Panc1 (cell line): ENCODE measurements at regions not wholly inside any gene's neighbourhood (a gene's known extent, or its start where the extent isn't known, plus 50 kb on each side); places are given as distances from the start of the nearest gene placed in this dataset.

ENCODE experiments used
- POLR2AphosphoS5 ChIP-seq: IDR thresholded peaks from 2 replicates; pipeline ENCODE4 v1.6.1; 2012; ENCODE audit warnings: mild to moderate bottlenecking, low read depth, low read length, moderate library complexity
- TCF7L2 ChIP-seq: IDR thresholded peaks from 2 replicates; pipeline ENCODE4 v1.6.1; 2011; ENCODE audit warnings: mild to moderate bottlenecking, low read depth, low read length, inconsistent platforms
- TF ChIP-seq, protein P1 (sequence below): fragments of 450-650 bp; IDR thresholded peaks from 2 replicates; pipeline ENCODE4 v1.5.1; 2017; ENCODE audit warnings: mild to moderate bottlenecking
- TF ChIP-seq, protein P2 (sequence below), 2 experiments: IDR thresholded peaks; 2 replicates each; pipeline ENCODE4 v1.6.1; 2011 to 2012; ENCODE audit warnings: low read depth in 2 of 2, control low read depth in 1 of 2, low read length in 1 of 2, mild to moderate bottlenecking in 1 of 2, moderate library complexity in 1 of 2; ENCODE audit not compliant: insufficient read depth in 1 of 2

DNA sequence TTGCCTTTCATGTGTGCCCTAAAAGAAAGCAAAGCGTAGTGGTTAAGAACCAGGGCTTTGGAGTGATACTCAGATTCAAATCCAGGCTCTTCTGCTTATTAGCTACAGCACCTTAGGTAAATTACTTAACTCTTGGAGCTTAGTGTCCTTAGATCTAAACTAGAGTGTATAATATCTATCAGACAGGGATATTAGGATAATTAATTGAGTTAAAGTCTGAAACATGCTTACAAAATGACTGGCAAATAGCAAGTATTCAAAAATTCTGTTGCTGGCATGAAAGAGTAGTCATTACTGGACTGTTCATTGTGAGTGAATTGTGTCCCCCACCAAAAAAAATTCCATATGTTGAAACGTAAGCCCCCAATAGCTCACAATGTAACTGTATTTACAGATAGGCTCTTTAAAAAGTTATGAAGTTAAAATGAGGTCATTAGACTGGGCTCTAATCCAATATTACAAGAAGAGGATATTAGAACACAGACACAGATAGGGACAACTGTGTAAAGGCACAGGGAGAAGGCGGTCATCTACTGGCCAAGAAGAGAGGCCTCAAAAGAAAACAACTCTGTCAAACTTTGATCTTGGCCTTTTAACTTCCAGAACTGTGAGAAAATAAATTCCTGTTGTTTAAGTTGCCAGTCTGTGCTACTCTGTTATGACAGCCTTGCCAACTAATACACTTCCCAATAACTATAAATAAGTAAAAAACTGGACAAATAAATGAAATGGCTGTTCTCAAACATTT lies 60.4 kb upstream of the LRRC3B start:
- TF ChIP-seq, protein P1, sequence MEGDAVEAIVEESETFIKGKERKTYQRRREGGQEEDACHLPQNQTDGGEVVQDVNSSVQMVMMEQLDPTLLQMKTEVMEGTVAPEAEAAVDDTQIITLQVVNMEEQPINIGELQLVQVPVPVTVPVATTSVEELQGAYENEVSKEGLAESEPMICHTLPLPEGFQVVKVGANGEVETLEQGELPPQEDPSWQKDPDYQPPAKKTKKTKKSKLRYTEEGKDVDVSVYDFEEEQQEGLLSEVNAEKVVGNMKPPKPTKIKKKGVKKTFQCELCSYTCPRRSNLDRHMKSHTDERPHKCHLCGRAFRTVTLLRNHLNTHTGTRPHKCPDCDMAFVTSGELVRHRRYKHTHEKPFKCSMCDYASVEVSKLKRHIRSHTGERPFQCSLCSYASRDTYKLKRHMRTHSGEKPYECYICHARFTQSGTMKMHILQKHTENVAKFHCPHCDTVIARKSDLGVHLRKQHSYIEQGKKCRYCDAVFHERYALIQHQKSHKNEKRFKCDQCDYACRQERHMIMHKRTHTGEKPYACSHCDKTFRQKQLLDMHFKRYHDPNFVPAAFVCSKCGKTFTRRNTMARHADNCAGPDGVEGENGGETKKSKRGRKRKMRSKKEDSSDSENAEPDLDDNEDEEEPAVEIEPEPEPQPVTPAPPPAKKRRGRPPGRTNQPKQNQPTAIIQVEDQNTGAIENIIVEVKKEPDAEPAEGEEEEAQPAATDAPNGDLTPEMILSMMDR, result no peak
- TF ChIP-seq TCF7L2 (no peak), POLR2AphosphoS5 (no peak)
- TF ChIP-seq, protein P2, sequence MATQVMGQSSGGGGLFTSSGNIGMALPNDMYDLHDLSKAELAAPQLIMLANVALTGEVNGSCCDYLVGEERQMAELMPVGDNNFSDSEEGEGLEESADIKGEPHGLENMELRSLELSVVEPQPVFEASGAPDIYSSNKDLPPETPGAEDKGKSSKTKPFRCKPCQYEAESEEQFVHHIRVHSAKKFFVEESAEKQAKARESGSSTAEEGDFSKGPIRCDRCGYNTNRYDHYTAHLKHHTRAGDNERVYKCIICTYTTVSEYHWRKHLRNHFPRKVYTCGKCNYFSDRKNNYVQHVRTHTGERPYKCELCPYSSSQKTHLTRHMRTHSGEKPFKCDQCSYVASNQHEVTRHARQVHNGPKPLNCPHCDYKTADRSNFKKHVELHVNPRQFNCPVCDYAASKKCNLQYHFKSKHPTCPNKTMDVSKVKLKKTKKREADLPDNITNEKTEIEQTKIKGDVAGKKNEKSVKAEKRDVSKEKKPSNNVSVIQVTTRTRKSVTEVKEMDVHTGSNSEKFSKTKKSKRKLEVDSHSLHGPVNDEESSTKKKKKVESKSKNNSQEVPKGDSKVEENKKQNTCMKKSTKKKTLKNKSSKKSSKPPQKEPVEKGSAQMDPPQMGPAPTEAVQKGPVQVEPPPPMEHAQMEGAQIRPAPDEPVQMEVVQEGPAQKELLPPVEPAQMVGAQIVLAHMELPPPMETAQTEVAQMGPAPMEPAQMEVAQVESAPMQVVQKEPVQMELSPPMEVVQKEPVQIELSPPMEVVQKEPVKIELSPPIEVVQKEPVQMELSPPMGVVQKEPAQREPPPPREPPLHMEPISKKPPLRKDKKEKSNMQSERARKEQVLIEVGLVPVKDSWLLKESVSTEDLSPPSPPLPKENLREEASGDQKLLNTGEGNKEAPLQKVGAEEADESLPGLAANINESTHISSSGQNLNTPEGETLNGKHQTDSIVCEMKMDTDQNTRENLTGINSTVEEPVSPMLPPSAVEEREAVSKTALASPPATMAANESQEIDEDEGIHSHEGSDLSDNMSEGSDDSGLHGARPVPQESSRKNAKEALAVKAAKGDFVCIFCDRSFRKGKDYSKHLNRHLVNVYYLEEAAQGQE (IDR thresholded peaks at IDR 0.05; ENCODE audit: insufficient read depth in 1 of 2, low read depth in 2 of 2, low read length in 1 of 2), result no peak
